CD4-positive, alpha-beta memory T cell (primary cell): ENCODE measurements at regions not wholly inside any gene's neighbourhood (a gene's known extent, or its start where the extent isn't known, plus 50 kb on each side); places are given as distances from the start of the nearest gene placed in this dataset.

Experiments used
- CTCF ChIA-PET: fragments of 350-600 bp; sonication (Branson Sonifier 250); formaldehyde crosslinking; loops from one replicate; lab custom pipeline; 2021; ENCODE audit warnings: inconsistent platforms; ENCODE audit not compliant: partially characterized antibody; lab: Charles Lee
- POLR2A ChIA-PET: fragments of 350-600 bp; sonication (Branson Sonifier 250); formaldehyde crosslinking; loops from one replicate; lab custom pipeline; 2021; ENCODE audit not compliant: partially characterized antibody; lab: Charles Lee
- DNase-seq, 5 donors: peaks; one replicate each; pipeline versions ENCODE4 v3.0.0 to v3.0.0-alpha.2; 2020 to 2022; ENCODE audit warnings: mixed read lengths in 1 of 5
- H3K27ac ChIP-seq: one replicate; pipeline ENCODE4 v1.7.0; 2013; ENCODE audit warnings: low read depth, low read length
- H3K27me3 ChIP-seq: 2 replicates; pipeline ENCODE4 v1.7.0; 2013; ENCODE audit warnings: mild to moderate bottlenecking, low read length, moderate library complexity; ENCODE audit not compliant: insufficient read depth
- H3K36me3 ChIP-seq: 2 replicates; pipeline ENCODE4 v1.7.0; 2013; ENCODE audit warnings: mild to moderate bottlenecking, low read length, moderate library complexity; ENCODE audit not compliant: insufficient read depth
- H3K4me1 ChIP-seq: 2 replicates; pipeline ENCODE4 v1.7.0; 2013; ENCODE audit warnings: mild to moderate bottlenecking, low read length, moderate library complexity; ENCODE audit not compliant: insufficient read depth
- H3K4me3 ChIP-seq, 2 donors: one replicate each; pipeline ENCODE4 v1.7.0; 2013; ENCODE audit warnings: low read length in 2 of 2, mild to moderate bottlenecking in 1 of 2
- H3K9me3 ChIP-seq, 2 donors: one replicate each; pipeline ENCODE4 v1.7.0; 2013; ENCODE audit warnings: low read length in 2 of 2, control low read depth in 1 of 2; ENCODE audit not compliant: control insufficient read depth in 1 of 2
- H3K27ac Mint-ChIP-seq, 7 donors: one replicate each; pipeline ENCODE4 v1.8.0; 2020 to 2021; ENCODE audit warnings: mixed read lengths in 7 of 7, mild to moderate bottlenecking in 6 of 7, inconsistent platforms in 3 of 7, moderate library complexity in 3 of 7
- H3K27me3 Mint-ChIP-seq, 2 donors: one replicate each; pipeline ENCODE4 v1.8.0; 2020 to 2021; ENCODE audit warnings: mixed read lengths in 2 of 2
- H3K36me3 Mint-ChIP-seq, 2 donors: one replicate each; pipeline ENCODE4 v1.8.0; 2020 to 2021; ENCODE audit warnings: mixed read lengths in 2 of 2, inconsistent platforms in 1 of 2, mild to moderate bottlenecking in 1 of 2
- H3K4me1 Mint-ChIP-seq, 4 donors: one replicate each; pipeline ENCODE4 v1.8.0; 2020 to 2021; ENCODE audit warnings: mixed read lengths in 4 of 4, mild to moderate bottlenecking in 1 of 4
- H3K4me3 Mint-ChIP-seq, 8 donors: one replicate each; pipeline ENCODE4 v1.8.0; 2020 to 2021; ENCODE audit warnings: mixed read lengths in 8 of 8, mild to moderate bottlenecking in 7 of 8, moderate library complexity in 6 of 8, inconsistent platforms in 3 of 8
- H3K9me3 Mint-ChIP-seq, 8 donors: one replicate each; pipeline ENCODE4 v1.8.0; 2020 to 2021; ENCODE audit warnings: mixed read lengths in 8 of 8, mild to moderate bottlenecking in 5 of 8, inconsistent platforms in 3 of 8, moderate library complexity in 1 of 8
- intact Hi-C: fragments of 100-400 bp; cut with micrococcal nuclease; formaldehyde crosslinking; loops from one replicate; pipeline ENCODE4 v1.15.1; 2023

- Mint-ChIP-seq H3K9me3 (no peaks in the 10 kb centered on the region), H3K27ac (no peak overlapping the region), H3K27me3 (peaks cover 0 to 2% of the 10 kb centered on the region in 2 donors), H3K36me3 (no peaks in the 10 kb centered on the region), H3K4me3 (no peak overlapping the region), H3K4me1 (peaks cover 0 to 3% (median under 1%) of the 10 kb centered on the region in 4 donors)
- H3K4me1 ChIP-seq = no peaks in the 10 kb centered on the region
- no peak for DNase-seq
- POLR2A ChIA-PET = interaction anchor here (0.7 kb wide), 1 partner anchor 650 kb away, joined by 3 read pairs; no protein-coding TSS in a partner anchor
- intact Hi-C loops = loop anchor here (10.0 kb wide), 1 partner anchor 240 kb away; no protein-coding TSS in a partner anchor
- no peaks in the 10 kb centered on the region for H3K9me3 ChIP-seq
- H3K27ac ChIP-seq = no peak overlapping the region
- CTCF ChIA-PET = no interaction called here
- H3K4me3 ChIP-seq = no peak overlapping the region
- H3K36me3 ChIP-seq = no peaks in the 10 kb centered on the region
- H3K27me3 ChIP-seq = no peaks in the 10 kb centered on the region
Observed at GRCh38 chr4:151605215-151605614, 155.6 kb downstream of the GATB start.

- Histone ChIP-seq H3K36me3 (no peaks in the 10 kb centered on the region), H3K27me3 (no peaks in the 10 kb centered on the region), H3K27ac (no peak overlapping the region), H3K9me3 (no peaks in the 10 kb centered on the region), H3K4me3 (no peak overlapping the region), H3K4me1 (no peaks in the 10 kb centered on the region)
- intact Hi-C loops = loop anchor here (10.0 kb wide), 1 partner anchor 241 kb away; no protein-coding TSS in a partner anchor
- peaks cover 0 to 2% of the 10 kb centered on the region in 2 donors for H3K27me3 Mint-ChIP-seq
- H3K27ac Mint-ChIP-seq = no peak overlapping the region
- H3K9me3 Mint-ChIP-seq = no peaks in the 10 kb centered on the region
- H3K4me3 Mint-ChIP-seq = no peak overlapping the region
- ChIA-PET POLR2A (no interaction called here), CTCF (no interaction called here)
- no peaks in the 10 kb centered on the region for H3K36me3 Mint-ChIP-seq
- H3K4me1 Mint-ChIP-seq = peaks cover 0 to 3% (median under 1%) of the 10 kb centered on the region in 4 donors
- no peak for DNase-seq
Observed at GRCh38 chr4:151606061-151606460, 154.7 kb downstream of the GATB start.

GRCh38 chr4:151610229-151610628 is 150.6 kb downstream of the GATB start:
- intact Hi-C loops = no loop called here
- Histone ChIP-seq H3K36me3 (no peaks in the 10 kb centered on the region), H3K27me3 (no peaks in the 10 kb centered on the region), H3K9me3 (no peaks in the 10 kb centered on the region), H3K4me1 (no peaks in the 10 kb centered on the region), H3K4me3 (no peak overlapping the region), H3K27ac (no peak overlapping the region)
- Mint-ChIP-seq H3K27ac (no peak overlapping the region), H3K4me1 (no peaks in the 10 kb centered on the region), H3K4me3 (no peak overlapping the region), H3K36me3 (no peaks in the 10 kb centered on the region), H3K27me3 (no peaks in the 10 kb centered on the region), H3K9me3 (no peaks in the 10 kb centered on the region)
- CTCF ChIA-PET = no interaction called here
- DNase-seq = no peak
- POLR2A ChIA-PET = no interaction called here

- no peaks in the 10 kb centered on the region for H3K9me3 Mint-ChIP-seq
- Histone ChIP-seq H3K36me3 (no peaks in the 10 kb centered on the region), H3K27me3 (no peaks in the 10 kb centered on the region), H3K4me3 (no peak overlapping the region), H3K27ac (no peak overlapping the region), H3K4me1 (no peaks in the 10 kb centered on the region), H3K9me3 (no peaks in the 10 kb centered on the region)
- no peak overlapping the region for H3K27ac Mint-ChIP-seq
- no peaks in the 10 kb centered on the region for H3K4me1 Mint-ChIP-seq
- ChIA-PET CTCF (no interaction called here), POLR2A (no interaction called here)
- intact Hi-C loops = no loop called here
- no peak overlapping the region for H3K4me3 Mint-ChIP-seq
- H3K27me3 Mint-ChIP-seq = no peaks in the 10 kb centered on the region
- no peak for DNase-seq
- no peaks in the 10 kb centered on the region for H3K36me3 Mint-ChIP-seq
Observed at GRCh38 chr4:151611960-151612359, 148.8 kb downstream of the GATB start.

GRCh38 chr4:151613290-151613689 is 147.5 kb downstream of the GATB start:
- H3K27me3 ChIP-seq = no peaks in the 10 kb centered on the region
- no peaks in the 10 kb centered on the region for H3K9me3 ChIP-seq
- no peaks in the 10 kb centered on the region for H3K9me3 Mint-ChIP-seq
- intact Hi-C loops = no loop called here
- H3K4me3 ChIP-seq = no peak overlapping the region
- H3K4me1 ChIP-seq = no peaks in the 10 kb centered on the region
- no peak overlapping the region for H3K27ac ChIP-seq
- no peak overlapping the region for H3K27ac Mint-ChIP-seq
- H3K27me3 Mint-ChIP-seq = no peaks in the 10 kb centered on the region
- H3K4me1 Mint-ChIP-seq = no peaks in the 10 kb centered on the region
- no peaks in the 10 kb centered on the region for H3K36me3 ChIP-seq
- H3K4me3 Mint-ChIP-seq = no peak overlapping the region
- ChIA-PET CTCF (no interaction called here), POLR2A (no interaction called here)
- DNase-seq = no peak
- no peaks in the 10 kb centered on the region for H3K36me3 Mint-ChIP-seq

- no peaks in the 10 kb centered on the region for H3K36me3 Mint-ChIP-seq
- H3K27ac Mint-ChIP-seq = no peak overlapping the region
- no peaks in the 10 kb centered on the region for H3K36me3 ChIP-seq
- no peak overlapping the region for H3K27ac ChIP-seq
- H3K4me1 ChIP-seq = no peaks in the 10 kb centered on the region
- no peaks in the 10 kb centered on the region for H3K4me1 Mint-ChIP-seq
- no peaks in the 10 kb centered on the region for H3K27me3 Mint-ChIP-seq
- DNase-seq = no peak
- H3K27me3 ChIP-seq = no peaks in the 10 kb centered on the region
- intact Hi-C loops = no loop called here
- H3K4me3 Mint-ChIP-seq = no peak overlapping the region
- ChIA-PET CTCF (no interaction called here), POLR2A (no interaction called here)
- H3K4me3 ChIP-seq = no peak overlapping the region
- no peaks in the 10 kb centered on the region for H3K9me3 Mint-ChIP-seq
- no peaks in the 10 kb centered on the region for H3K9me3 ChIP-seq
Observed at GRCh38 chr4:151614561-151614960, 146.2 kb downstream of the GATB start.

GRCh38 chr4:151618858-151619257 is 141.9 kb downstream of the GATB start:
- no peaks in the 10 kb centered on the region for H3K9me3 ChIP-seq
- H3K4me1 ChIP-seq = no peaks in the 10 kb centered on the region
- H3K27ac ChIP-seq = no peak overlapping the region
- H3K4me3 ChIP-seq = no peak overlapping the region
- Mint-ChIP-seq H3K4me1 (no peaks in the 10 kb centered on the region), H3K4me3 (no peak overlapping the region), H3K36me3 (no peaks in the 10 kb centered on the region), H3K9me3 (no peaks in the 10 kb centered on the region), H3K27ac (no peak overlapping the region), H3K27me3 (peaks cover 0 to 9% of the 10 kb centered on the region in 2 donors)
- intact Hi-C loops = no loop called here
- POLR2A ChIA-PET = no interaction called here
- no peak for DNase-seq
- CTCF ChIA-PET = no interaction called here
- H3K36me3 ChIP-seq = no peaks in the 10 kb centered on the region
- H3K27me3 ChIP-seq = no peaks in the 10 kb centered on the region

- H3K27me3 Mint-ChIP-seq = peaks cover 0 to 9% of the 10 kb centered on the region in 2 donors
- H3K9me3 Mint-ChIP-seq = no peaks in the 10 kb centered on the region
- Histone ChIP-seq H3K27me3 (no peaks in the 10 kb centered on the region), H3K27ac (no peak overlapping the region), H3K36me3 (no peaks in the 10 kb centered on the region), H3K4me3 (no peak overlapping the region), H3K9me3 (no peaks in the 10 kb centered on the region), H3K4me1 (no peaks in the 10 kb centered on the region)
- CTCF ChIA-PET = no interaction called here
- POLR2A ChIA-PET = interaction anchor here (0.6 kb wide), 1 partner anchor 31 kb away, joined by 3 read pairs; no protein-coding TSS in a partner anchor
- intact Hi-C loops = no loop called here
- H3K36me3 Mint-ChIP-seq = no peaks in the 10 kb centered on the region
- H3K4me3 Mint-ChIP-seq = no peak overlapping the region
- DNase-seq = no peak
- H3K27ac Mint-ChIP-seq = no peak overlapping the region
- H3K4me1 Mint-ChIP-seq = no peaks in the 10 kb centered on the region
Observed at GRCh38 chr4:151620066-151620465, 140.7 kb downstream of the GATB start.
